AG09309 (cell line): ENCODE measurements at regions not wholly inside any gene's neighbourhood (a gene's known extent, or its start where the extent isn't known, plus 50 kb on each side); places are given as distances from the start of the nearest gene placed in this dataset.
"Not testable (repeated sequence)": the region's sequence is repeated elsewhere in the genome, so short reads cannot be mapped to it uniquely, and the experiment has no call there.

Source experiments
- DNase-seq: peaks from one replicate; pipeline ENCODE4 v3.0.0-alpha.2; 2010; ENCODE audit warnings: low read depth
- H3K4me3 ChIP-seq: 2 replicates; pipeline ENCODE4 v1.5.1; 2011; ENCODE audit warnings: mild to moderate bottlenecking, low read depth, low read length, moderate library complexity; ENCODE audit not compliant: control insufficient read depth
- TF ChIP-seq, protein P1 (sequence below): IDR thresholded peaks from 2 replicates; pipeline ENCODE4 v1.5.1; 2011; ENCODE audit warnings: mild to moderate bottlenecking, low read depth, low read length, inconsistent platforms; ENCODE audit not compliant: insufficient read depth, control insufficient read depth; ENCODE audit errors: missing control alignments

GRCh38 chr4:140220058-140220457 is 66.1 kb upstream of the MAML3 start:
- TF ChIP-seq, protein P1, sequence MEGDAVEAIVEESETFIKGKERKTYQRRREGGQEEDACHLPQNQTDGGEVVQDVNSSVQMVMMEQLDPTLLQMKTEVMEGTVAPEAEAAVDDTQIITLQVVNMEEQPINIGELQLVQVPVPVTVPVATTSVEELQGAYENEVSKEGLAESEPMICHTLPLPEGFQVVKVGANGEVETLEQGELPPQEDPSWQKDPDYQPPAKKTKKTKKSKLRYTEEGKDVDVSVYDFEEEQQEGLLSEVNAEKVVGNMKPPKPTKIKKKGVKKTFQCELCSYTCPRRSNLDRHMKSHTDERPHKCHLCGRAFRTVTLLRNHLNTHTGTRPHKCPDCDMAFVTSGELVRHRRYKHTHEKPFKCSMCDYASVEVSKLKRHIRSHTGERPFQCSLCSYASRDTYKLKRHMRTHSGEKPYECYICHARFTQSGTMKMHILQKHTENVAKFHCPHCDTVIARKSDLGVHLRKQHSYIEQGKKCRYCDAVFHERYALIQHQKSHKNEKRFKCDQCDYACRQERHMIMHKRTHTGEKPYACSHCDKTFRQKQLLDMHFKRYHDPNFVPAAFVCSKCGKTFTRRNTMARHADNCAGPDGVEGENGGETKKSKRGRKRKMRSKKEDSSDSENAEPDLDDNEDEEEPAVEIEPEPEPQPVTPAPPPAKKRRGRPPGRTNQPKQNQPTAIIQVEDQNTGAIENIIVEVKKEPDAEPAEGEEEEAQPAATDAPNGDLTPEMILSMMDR: no peak
- no peak for DNase-seq
- no peak overlapping the region for H3K4me3 ChIP-seq

DNA sequence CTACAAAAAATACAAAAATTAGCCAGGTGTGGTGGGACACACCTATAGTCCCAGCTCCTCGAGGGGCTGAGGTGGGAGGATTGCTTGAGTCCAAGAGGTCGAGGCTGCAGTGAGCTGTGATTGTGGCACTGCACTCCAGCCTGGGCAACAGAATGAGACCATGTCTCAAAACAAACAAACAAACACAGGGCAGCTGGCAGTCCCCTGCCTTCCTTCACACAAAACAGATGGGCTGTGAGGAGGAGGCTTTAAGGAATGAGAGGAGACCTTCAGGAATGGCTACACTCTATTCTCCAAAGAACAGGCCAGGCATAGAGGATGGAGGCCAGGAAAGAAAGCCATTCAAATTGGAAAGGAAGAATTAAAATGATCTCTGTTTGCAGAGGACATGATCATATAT is 65.6 kb upstream of the MAML3 start:
- no peak overlapping the region for H3K4me3 ChIP-seq
- DNase-seq: no peak
- TF ChIP-seq, protein P1: no peak

- not testable (repeated sequence) for DNase-seq, H3K4me3 ChIP-seq
These were observed 65.1 kb upstream of the MAML3 start for GRCh38 chr4:140219070-140219469.

- no peak overlapping the region for H3K4me3 ChIP-seq
- TF ChIP-seq, protein P1: no peak
- no peak for DNase-seq
These were observed 59.8 kb upstream of the MAML3 start for GRCh38 chr4:140213749-140214148.

DNA sequence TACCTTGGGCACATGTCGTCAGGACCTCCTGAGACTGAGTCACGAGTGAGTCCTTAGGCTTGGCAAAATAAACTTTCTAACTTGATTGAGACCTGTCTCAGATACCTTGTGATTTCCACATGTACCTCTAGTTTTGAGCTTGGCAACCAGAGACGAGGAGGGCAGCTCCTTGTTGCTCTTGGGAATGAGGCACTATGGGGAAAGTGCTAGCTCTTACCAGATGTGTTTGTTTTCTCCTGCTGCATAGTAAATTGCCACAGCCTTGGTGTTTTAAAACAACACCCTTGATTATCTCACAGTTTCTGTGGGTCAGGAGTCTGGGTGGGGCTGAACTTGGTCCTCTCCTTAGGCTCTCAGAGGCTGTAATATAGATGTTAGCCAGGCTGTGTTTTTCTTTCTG is 59.1 kb upstream of the MAML3 start:
- no peak for DNase-seq
- TF ChIP-seq, protein P1: no peak
- no peak overlapping the region for H3K4me3 ChIP-seq

DNA sequence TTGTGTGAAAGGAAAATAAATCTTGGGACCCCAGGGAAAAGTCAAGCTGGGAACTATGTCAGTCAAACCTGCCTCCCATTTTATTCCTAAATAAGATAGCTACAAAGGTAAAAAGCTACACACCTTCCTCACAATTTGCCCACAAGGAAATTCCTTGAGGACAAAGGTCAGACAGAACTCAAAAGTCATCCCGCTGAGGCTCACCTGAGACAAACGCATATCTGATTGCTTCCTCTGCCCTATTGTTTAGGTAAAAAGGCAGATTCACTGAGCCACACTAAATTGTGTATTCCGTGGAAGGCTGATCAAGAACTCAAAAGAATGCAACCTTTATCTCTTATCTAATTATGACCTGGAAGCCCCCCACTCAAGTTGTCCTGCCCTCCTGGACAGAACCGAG is 58.7 kb upstream of the MAML3 start:
- TF ChIP-seq, protein P1: no peak
- no peak overlapping the region for H3K4me3 ChIP-seq
- no peak for DNase-seq

- no peak overlapping the region for H3K4me3 ChIP-seq
- TF ChIP-seq, protein P1: no peak
- no peak for DNase-seq
These were observed 58.2 kb upstream of the MAML3 start for GRCh38 chr4:140212194-140212593.

DNA sequence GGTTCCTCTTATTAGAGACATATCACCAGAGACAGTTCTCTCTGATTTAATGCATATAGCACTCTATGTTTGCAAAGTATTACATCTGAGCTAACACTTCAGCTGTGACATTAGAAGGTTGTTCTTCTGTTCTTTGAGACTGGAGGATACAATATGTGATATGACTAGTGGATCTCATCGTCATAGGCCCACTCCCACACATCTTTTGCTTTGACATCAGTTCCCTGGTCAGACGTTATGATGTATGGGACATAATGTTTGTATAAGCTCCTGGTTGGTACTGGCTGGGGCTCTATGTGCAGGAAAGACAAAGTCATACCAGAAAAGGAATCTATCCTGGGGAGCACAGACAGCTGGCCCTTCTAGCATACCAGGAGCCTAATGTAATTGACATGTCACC is 57.7 kb upstream of the MAML3 start:
- TF ChIP-seq, protein P1: no peak
- no peak overlapping the region for H3K4me3 ChIP-seq

More for the DNA sequence above, 57.7 kb upstream of the MAML3 start:
- DNase-seq: no peak
